Ovary (tissue), 7 donors: ENCODE measurements at regions not wholly inside any gene's neighbourhood (a gene's known extent, or its start where the extent isn't known, plus 50 kb on each side); places are given as distances from the start of the nearest gene placed in this dataset.

Experiments used
- DNase-seq, 5 donors: peaks; one replicate each; pipeline ENCODE4 v3.0.0-alpha.2; 2019 to 2020
- H3K27ac ChIP-seq, 2 donors: fragments of 200-600 bp; one replicate each; pipeline versions ENCODE4 v1.5.1 to v1.8.0; 2019 to 2022
- H3K27me3 ChIP-seq: fragments of 200-600 bp; one replicate; pipeline ENCODE4 v1.8.0; 2022
- H3K36me3 ChIP-seq: fragments of 200-600 bp; sonication (generic); one replicate; pipeline ENCODE4 v1.5.1; 2019
- H3K4me1 ChIP-seq: one replicate; pipeline ENCODE4 v1.8.1; 2013; ENCODE audit warnings: mild to moderate bottlenecking, moderate library complexity; ENCODE audit not compliant: insufficient read depth
- H3K4me3 ChIP-seq: fragments of 200-600 bp; sonication (generic); one replicate; pipeline ENCODE4 v1.5.1; 2017
- H3K9me3 ChIP-seq, 2 donors: fragments of 200-600 bp in 1 of 2; sonication (generic) in 1 of 2; one replicate each; pipeline versions ENCODE4 v1.5.1 to v1.8.1; 2013 to 2019; ENCODE audit warnings: mild to moderate bottlenecking in 1 of 2, moderate library complexity in 1 of 2
- CTCF ChIP-seq, 3 donors: fragments of 450-650 bp in 2 of 3; fragments of 200-600 bp in 1 of 3; IDR thresholded peaks; one replicate each; pipeline versions ENCODE4 v1.5.1 to v1.8.0; 2016 to 2022; ENCODE audit warnings: antibody characterized with exemption in 3 of 3, mild to moderate bottlenecking in 1 of 3
- EP300 ChIP-seq: sonication (generic); formaldehyde crosslinking; IDR thresholded peaks from one replicate; pipeline ENCODE4 v1.6.1; 2017; ENCODE audit warnings: antibody characterized with exemption
- POLR2A ChIP-seq: fragments of 450-650 bp; IDR thresholded peaks from one replicate; pipeline ENCODE4 v1.6.1; 2017; ENCODE audit warnings: antibody characterized with exemption, mild to moderate bottlenecking, moderate library complexity
- WGBS, 3 donors: extraction: QIAGEN DNeasy Blood & Tissue Kit in 1 of 3; methylation state at CpG; one replicate each; pipeline versions ENCODE4 v1.1.5 to v1.1.7; 2013 to 2017; 5-methylcytosine and 5-hydroxymethylcytosine counted together
- intact Hi-C, 4 donors: fragments of 100-400 bp; cut with DNase I; formaldehyde crosslinking; loops; one replicate each; pipeline versions ENCODE4 v1.11.0 to v1.15.1; 2022 to 2023
- donor health status: DM: no; HTN: no; CAD: no; lungs with moderate emphysema.
- donor health status: DM: no; HTN: no; CAD: no.
- donor health status: Bipolar disorder and iron deficiency.
- donor health status: DM: no; HTN: no; CAD: no.
- donor health status: DM: yes; HTN: yes; CAD: no.

- H3K4me3 ChIP-seq, result no peak overlapping the region
- DNase-seq, result no peak
- H3K27ac ChIP-seq, result no peak overlapping the region
- TF ChIP-seq EP300 (no peak), POLR2A (no peak), CTCF (IDR thresholded peaks at IDR 0.05) (no peak)
- no peaks in the 10 kb centered on the region for H3K27me3 ChIP-seq
- WGBS, 3 donors, result 93 to 95% (median 93%) methylated on average over 1 of the region's 1 CpG
- no peaks in the 10 kb centered on the region for H3K9me3 ChIP-seq
- intact Hi-C loops, result no loop called here
- no peaks in the 10 kb centered on the region for H3K4me1 ChIP-seq
- no peaks in the 10 kb centered on the region for H3K36me3 ChIP-seq
Observed at GRCh38 chr1:88204612-88205167, 479.4 kb upstream of the PKN2 start.

GRCh38 chr1:88208389-88208788 is 475.7 kb upstream of the PKN2 start:
- Histone ChIP-seq H3K4me1 (no peaks in the 10 kb centered on the region), H3K4me3 (no peak overlapping the region), H3K36me3 (no peaks in the 10 kb centered on the region), H3K27me3 (no peaks in the 10 kb centered on the region), H3K9me3 (no peaks in the 10 kb centered on the region), H3K27ac (no peak overlapping the region)
- DNase-seq, result no peak
- TF ChIP-seq POLR2A, result no peak
- 11 to 44% (median 41%) methylated on average over 1 of the region's 1 CpG for WGBS, 3 donors
- intact Hi-C loops, result no loop called here

- Histone ChIP-seq H3K4me3 (no peak overlapping the region), H3K4me1 (no peaks in the 10 kb centered on the region), H3K36me3 (no peaks in the 10 kb centered on the region), H3K27me3 (no peaks in the 10 kb centered on the region), H3K9me3 (no peaks in the 10 kb centered on the region), H3K27ac (no peak overlapping the region)
- WGBS, 3 donors, result 66 to 75% (median 70%) methylated on average over 2 of the region's 2 CpGs
- TF ChIP-seq POLR2A (no peak), EP300 (no peak)
- intact Hi-C loops, result no loop called here
- no peak for DNase-seq
Observed at GRCh38 chr1:88210103-88210787, 473.8 kb upstream of the PKN2 start.

GRCh38 chr1:88216441-88216840 is 467.6 kb upstream of the PKN2 start:
- no peak for DNase-seq
- 89 to 95% (median 93%) methylated on average over 4 of the region's 4 CpGs for WGBS, 3 donors
- no peak for TF ChIP-seq EP300
- no peak for TF ChIP-seq CTCF (IDR thresholded peaks at IDR 0.05)
- TF ChIP-seq POLR2A, result no peak
- Histone ChIP-seq H3K9me3 (no peaks in the 10 kb centered on the region), H3K4me3 (no peak overlapping the region), H3K27ac (no peak overlapping the region), H3K27me3 (no peaks in the 10 kb centered on the region), H3K36me3 (no peaks in the 10 kb centered on the region), H3K4me1 (no peaks in the 10 kb centered on the region)
- intact Hi-C loops, result no loop called here

- no peak for DNase-seq
- TF ChIP-seq CTCF (IDR thresholded peaks at IDR 0.05) (no peak), EP300 (no peak), POLR2A (no peak)
- Histone ChIP-seq H3K4me3 (no peak overlapping the region), H3K4me1 (no peaks in the 10 kb centered on the region), H3K9me3 (no peaks in the 10 kb centered on the region), H3K36me3 (no peaks in the 10 kb centered on the region), H3K27ac (no peak overlapping the region), H3K27me3 (no peaks in the 10 kb centered on the region)
- intact Hi-C loops, result no loop called here
- WGBS, 3 donors, result 80 to 90% (median 86%) methylated on average over 2 of the region's 2 CpGs
Observed at GRCh38 chr1:88217386-88217785, 466.7 kb upstream of the PKN2 start.
